ENCODE measurements at regions not wholly inside any gene's neighbourhood (a gene's known extent, or its start where the extent isn't known, plus 50 kb on each side); places are given as distances from the start of the nearest gene placed in this dataset.
"Not testable (repeated sequence)": the region's sequence is repeated elsewhere in the genome, so short reads cannot be mapped to it uniquely, and the experiment has no call there.

DNA sequence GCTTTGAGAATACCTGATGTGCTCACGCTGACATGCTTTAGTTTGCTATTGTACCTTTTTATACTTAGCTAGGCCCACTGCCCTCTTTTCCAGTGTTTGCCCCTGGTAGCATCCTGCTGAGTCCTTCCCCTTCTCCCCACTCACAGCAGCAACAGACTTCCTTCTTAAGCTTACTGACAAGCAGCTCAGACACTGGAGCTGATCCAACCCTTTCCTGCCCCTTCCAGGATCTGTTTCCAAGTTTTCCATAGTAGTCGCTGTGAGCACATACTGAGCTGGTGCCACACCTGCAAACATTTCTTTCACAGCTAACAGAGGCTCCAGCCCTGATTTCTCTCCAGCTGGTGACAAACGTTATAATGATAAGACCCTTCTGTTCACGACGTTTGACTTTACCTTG is 991.4 kb upstream of the CELF4 start:
- no peak for DNase-seq

DNA sequence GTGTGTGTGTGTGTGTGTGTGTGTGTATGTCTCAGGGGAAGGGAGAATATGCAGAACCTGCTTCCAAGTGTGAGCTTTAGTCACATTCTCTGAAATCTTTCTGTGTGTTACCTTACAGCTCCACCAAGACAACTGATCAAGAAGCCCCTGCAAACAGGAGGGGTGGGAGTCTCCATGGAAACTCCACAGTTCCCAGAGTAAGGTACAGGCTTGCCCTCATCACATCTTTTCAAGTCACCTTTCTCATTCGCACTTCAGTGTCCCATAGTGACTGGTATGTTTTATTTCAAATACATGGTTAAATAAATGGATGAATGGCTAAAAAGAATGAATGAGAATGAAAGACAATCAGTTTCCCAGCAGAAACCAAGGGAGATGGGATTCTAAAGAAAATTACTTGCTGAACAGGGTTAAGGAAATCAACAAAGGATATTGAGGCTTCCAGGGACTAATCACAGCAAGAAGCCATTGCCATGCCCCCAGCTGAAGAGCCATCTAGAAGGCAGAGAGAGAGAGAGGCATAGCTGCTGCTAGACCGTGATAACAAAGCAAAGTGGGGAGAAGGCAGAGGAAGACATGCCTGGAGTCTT is 987.2 kb upstream of the CELF4 start:
- no peak for DNase-seq

DNA sequence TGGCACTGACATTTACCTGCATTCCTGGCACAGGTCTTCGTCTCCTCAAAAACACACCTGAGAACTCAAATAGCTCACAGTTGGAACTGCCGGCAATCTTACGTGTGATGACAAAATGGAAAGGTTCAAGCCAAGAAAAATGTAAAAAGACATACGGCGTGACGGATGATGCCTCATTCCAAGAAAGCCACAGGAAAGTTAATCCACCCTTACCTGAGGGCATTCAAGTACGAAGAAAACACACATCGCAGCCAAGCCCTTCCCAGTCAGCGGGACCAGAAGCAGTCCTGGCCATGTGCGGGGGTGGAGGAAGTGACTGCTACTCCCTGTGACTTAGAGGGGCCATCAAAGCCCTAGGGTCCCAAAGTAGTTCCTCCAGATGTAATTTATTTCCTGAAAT is 986.3 kb upstream of the CELF4 start:
- DNase-seq = no peak

DNA sequence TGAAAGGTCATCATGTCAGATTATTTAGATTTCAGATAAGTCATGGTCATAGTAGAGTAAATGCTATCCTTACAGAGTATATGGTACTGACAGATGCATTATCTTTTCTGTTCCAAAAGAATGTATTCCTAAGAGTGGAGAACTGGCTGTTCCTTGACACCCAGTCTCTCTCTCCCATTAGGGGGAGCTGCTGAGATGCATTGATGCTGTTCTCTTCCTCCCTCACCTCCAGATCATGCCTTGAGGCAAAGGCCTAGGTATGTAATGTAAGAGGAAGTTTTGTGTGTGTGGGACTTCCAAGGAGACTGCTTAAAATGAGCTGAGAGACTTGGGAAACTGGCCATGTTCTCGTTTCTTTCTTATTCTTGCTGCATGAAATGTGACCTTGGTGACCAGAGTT is 979.5 kb upstream of the CELF4 start:
- DNase-seq = no peak

DNA sequence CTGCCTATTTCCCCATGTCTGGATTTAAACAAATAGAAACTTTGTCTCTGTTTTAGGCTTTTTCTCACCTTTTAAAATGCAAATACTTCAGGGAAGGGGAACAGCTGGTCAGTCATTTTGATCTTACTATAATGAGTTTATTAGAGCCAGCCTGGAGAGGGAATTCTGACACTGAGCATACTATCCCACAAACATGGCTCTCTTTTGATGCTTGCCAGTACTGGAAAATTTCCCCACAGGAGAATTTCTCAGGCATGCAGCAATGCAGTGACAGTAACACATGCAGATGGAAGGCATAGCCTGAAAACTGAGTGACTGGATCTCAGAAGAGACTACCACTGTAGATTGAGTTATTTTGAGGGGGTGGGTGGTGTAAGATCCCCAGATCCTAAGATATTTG is 974.3 kb upstream of the CELF4 start:
- DNase-seq = no peak

DNA sequence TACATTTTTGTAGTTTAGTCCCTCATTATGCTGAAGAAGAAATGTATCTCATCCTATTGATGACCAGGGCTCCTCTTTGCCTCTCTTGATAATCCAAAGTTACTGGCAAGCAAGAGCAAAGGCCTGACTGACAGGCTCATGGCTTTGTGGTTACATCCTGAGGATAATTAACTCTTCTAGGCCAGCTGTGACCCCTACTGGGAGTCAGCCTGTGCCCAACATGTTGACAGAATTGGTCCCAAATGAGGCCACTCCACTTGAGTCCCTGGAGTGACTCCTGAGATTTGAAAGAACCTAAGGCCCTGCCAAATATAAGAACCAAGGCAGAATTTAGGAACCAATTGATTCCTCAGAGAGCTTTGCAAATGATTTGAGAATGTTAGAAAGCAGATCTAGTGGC is 973.8 kb upstream of the CELF4 start:
- DNase-seq = no peak

DNA sequence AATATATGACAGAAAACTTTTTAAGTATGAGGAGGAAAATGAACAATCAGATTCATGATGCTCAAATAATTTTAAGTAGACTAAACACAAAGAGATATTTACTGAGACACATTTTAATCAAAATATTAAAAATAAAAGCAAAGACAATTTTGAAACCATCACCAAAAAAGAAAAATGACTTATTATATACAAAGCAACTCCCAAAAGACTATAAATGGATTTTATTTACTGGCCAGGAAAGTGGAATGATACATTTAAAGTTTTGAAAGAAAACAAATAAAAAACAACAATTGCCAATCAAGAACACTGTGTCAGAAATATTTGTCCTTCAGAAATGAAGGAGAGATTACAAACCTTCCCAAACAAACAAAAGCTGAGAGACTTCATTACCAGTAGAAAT is 968.5 kb upstream of the CELF4 start:
- no peak for DNase-seq

DNA sequence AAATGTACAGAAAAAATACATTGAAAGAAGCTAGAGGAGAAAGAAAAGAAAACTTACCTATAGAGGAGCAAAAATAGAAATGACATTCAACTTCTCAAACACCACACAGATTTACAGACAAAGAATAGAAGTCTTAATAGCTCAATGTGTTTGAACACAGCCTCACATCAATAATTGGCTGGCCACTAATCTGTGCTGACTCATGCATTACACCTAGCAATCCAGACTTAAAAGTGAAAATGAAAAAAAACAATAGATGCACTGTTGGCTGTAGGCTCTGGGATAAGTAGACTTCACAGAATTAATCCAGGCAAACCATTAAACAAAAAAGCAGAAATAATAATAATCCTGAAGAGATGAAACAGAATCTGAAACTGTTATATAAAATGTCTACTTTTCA is 961.3 kb upstream of the CELF4 start:
- DNase-seq = no peak

DNA sequence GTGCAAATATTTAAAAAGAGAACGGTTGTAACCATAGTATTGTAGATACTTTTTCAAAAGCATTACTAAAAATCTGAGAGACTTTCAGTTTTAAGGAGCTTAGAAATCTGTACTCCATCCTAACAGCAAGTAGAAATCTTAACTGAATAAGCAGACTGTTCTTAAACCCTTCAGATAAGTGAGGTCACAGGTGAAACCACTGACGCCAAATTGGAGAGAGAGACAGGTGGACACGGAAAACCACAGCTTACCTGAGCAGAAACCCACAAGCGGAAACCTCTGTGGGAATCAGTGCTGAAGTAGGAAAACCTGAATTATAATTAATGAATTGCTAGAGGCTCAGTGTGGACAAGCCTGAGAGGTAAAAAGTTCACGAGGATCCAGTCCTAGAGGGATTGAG is 959.4 kb upstream of the CELF4 start:
- no peak for DNase-seq

DNA sequence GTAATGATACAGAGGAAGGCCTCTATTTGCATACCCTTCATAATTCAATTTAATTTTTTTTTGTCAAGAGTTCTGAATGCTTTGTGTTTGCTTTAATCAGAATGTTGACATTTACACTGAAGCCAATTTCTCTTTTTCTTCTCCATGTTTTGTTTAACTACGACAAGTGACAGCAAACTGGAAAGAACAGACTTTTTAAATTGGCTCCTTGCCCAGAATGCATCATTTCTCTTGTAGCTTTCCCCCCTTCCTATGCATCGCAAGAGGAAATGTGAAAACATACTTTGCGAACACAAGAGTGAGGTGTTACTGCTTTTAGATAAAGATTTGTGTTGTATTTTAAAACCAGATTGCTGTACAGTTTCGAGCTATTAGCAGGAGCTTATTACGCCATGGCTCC is 955.2 kb upstream of the CELF4 start:
- no peak for DNase-seq

DNA sequence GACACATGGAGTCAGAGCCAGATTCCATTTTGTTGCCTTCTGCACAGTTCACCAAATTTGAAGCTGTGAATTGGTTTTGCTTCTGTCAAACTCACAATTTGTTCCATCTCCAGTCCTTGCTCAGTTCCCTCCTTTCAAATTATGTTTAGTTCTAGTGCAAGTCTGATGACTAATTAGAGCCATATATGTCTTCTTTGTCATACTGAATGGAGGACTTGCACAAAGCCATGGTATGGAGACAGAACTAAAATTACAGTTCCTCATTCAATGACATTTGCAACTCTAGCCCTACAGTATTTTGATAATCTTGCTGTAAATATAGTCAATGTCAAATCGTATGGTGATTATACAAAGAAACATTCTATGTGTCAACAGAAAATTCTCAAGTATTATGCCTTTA is 936.9 kb upstream of the CELF4 start:
- no peak for DNase-seq

DNA sequence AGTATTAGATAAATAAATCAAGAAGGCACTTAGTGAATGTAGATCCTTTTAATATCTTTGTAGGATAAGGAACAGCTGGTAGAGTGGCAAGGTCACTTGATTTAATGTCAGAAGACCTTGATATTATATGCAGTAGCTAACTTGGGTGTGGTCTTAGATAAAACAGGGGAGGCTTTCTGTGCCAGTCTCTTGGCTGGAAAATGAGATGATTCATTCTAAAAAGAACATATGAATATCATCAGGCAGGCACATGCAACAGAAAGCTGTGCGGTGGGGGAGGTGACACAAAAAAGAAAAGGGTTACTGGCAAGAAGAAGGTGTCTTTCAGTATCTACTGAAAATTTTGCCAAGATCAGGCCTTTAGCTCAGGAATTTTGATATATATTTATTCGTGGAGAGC is 931.7 kb upstream of the CELF4 start:
- no peak for DNase-seq

DNA sequence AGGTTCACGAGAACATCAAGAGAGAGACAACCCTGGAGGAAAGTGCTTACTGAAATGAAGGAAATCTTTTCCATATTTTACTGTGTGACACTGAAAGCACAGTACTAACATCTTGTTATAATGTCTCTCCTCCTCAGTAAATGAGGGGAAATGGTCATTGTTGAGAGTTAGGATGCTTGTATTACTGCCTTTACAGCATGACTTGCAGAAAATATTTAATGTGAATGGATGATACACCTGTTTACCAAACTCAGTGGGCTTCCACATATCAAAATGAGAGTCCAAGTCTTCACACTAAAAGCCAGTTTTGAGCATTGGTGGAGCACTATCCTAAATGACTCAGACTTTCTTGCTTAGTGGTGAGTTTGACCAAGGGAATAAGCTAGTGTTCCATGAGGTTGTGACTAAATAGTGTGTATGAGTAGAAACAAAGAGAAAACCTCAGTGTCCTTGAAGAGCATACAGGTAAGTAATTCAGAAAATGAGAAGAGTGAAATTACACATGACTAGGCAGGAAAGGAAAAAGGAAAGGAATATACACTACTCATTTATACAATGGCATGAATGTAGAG is 930.7 kb upstream of the CELF4 start:
- DNase-seq = no peak

DNA sequence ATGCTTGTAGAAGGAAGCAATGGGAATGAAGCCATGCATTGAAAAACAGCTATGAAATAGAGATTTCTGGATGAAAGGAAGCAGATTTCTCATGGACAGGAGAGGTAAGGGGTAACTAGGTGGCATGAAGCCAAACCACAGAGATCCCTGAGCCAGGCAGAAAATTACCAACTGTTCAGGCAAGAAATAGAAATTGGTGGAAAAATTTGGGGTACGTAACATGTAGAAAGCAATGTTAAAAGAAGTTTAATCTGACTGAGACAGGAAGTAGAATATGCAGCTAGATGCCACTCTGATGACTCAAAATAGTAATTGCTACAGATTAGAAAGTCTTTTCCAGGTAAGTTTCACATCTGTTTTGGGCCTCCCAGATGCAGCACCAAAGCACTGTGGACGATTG is 928.5 kb upstream of the CELF4 start:
- DNase-seq = no peak

DNA sequence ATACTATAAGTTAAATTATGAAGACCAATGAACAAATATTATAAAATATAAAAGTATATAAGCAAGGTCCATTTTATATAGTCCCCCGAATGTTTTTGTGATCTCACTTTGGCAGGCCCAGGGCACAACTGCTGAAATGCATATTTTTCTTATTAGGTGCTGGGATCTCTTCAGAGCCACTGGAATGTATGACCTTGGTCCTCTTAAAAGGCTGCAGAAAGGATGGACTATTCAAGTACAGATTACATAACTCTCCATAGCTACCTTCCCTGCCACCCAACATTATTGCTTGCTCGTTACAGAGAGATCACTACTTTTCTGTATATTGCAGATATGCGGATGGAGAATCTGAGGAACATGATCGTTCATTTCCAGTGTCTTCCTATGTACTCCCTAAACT is 925.6 kb upstream of the CELF4 start:
- DNase-seq = no peak

DNA sequence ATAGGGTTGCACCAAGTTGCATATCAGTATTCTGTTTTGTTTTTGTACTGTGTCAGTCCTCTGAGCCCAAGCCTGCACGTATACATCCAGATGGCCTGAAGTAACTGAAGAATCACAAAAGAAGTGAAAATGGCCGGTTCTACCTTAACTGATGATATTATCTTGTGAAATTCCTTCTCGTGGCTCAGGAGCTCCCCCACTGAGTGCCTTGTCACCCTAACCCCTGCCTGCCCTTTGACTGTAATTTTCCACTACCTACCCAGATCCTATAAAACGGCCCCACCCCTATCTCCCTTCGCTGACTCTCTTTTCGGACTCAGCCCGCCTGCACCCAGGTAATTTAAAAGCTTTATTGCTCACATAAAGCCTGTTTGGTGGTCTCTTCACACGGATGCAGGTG is 924.1 kb upstream of the CELF4 start:
- not testable (repeated sequence) for DNase-seq

DNA sequence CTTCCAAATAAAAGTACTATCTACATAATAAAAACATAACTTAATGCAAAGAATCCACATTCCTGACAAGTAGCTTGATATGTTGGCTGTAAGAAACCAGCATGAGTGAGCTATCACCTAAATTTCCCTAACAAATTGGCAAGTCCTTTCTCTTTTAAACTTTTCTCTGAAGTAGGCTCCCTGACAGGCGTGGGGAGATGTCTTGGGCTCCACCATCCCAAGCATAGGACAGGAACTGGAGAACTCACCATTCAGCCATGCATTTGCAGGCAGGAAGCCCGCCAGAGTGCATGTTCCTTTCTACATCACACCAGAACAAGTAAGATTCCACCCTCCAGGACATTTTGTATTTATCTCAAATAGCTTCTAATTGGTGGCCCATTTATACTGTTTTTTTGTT is 921.9 kb upstream of the CELF4 start:
- no peak for DNase-seq

DNA sequence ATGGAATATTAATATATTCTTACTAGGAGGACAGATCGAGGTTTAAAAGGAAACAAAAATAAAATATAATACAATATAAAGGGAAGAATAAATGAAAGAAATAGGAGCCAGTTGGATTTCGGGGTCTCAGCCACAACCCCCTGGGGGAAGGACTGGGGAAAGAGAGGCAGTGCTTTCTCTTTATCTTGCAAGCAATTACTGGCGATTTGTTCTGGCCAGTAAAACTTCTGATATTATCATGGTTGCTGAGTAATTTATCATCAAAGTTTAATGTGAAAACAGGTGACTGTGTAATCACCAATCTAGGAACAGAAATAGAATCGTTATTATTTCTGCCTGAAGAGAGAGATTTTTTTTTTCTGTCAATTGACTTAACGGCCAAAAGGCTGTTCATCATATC is 917.7 kb upstream of the CELF4 start:
- no peak for DNase-seq

DNA sequence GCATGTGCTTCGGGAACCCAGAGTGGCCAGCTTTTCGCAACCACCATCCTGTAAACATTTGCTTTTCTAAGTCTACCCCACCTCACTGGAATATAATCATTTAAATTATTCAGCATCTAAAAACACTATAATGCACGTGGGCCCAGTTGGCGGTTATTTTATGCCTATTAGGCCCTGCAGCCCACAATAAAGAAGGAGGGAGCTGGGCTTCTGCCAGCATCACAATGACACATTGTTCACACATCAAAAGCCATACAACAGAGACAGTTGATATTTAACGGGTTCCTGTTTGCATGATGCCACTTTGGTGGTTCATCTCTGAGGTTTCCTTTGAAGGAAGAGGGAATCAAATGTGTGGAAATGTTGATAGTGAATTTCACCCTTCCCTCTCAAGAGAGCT is 916.0 kb upstream of the CELF4 start:
- no peak for DNase-seq

DNA sequence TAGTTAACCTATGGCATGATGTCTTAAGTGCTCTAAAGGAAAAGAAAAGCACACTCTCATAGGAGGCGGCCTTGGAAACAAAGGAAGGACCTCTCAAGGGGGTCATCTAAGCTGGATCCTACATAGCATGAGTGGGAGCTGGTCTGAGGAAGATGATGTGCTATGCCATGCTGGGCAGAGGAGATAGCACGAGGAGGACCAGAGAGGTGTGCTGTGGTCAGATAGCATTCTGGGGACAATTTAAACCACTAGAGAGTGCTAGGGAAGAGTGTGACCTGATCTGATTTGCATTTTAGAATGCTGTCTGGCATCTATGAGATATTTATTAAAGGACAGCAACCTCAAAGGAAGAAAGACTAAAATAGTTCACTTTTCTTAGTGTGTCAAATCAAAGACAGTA is 910.1 kb upstream of the CELF4 start:
- no peak for DNase-seq

DNA sequence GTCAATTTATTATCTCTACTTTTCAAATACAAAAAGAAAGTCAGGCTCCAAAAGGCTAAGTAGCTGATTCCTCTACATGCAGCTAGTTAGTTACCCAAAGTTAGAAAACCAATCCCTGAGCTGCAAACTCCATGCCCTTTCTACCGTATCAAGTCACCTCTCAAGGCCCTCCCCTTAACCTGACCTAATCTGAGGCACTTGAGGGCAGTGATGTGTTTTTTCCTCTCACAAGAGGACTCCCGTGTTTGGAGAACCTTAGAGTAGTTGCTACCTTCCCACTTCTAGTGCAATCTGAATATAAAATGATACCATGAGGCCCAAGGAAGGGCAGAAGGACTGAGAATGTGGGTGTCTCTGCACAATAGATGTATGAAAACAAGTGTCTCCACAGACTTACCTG is 907.9 kb upstream of the CELF4 start:
- no peak for DNase-seq

DNA sequence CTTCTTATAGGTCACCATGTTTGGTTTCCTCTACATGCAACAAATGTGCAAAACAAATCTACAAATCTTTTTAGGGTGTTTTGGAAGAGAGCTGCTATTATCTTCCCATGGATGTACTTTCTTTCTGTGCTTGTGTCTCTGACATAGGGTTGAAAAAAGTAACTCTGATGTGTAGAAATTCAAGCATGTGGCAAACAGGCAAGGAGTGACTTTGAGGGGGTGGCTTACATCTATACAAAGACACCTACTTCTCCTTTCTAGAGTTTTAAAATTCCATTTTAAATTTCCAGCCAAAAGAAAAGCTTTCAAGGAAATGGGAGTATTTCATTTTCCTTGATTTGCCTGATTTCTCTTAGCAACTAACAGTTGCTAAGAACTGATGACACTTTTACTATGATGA is 904.8 kb upstream of the CELF4 start:
- no peak for DNase-seq

DNA sequence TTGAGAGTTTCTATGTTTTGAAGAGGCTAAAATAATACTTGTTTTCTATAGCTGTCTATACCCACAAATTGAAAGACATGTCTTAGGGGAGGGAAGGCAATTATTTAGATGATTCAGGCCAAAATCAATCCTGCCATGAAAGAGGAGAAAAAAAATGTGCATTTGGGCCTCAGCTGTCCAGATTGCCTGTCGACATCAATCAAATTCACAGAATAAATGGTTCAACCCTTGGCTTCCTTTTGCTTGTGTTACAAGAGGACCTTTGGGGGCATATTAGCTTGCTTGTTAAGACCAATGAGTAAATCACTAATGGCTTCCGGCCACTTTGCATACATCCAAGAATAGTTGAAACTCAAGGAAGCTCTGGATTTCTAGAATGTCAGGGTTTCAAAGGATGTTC is 900.8 kb upstream of the CELF4 start:
- no peak for DNase-seq

DNA sequence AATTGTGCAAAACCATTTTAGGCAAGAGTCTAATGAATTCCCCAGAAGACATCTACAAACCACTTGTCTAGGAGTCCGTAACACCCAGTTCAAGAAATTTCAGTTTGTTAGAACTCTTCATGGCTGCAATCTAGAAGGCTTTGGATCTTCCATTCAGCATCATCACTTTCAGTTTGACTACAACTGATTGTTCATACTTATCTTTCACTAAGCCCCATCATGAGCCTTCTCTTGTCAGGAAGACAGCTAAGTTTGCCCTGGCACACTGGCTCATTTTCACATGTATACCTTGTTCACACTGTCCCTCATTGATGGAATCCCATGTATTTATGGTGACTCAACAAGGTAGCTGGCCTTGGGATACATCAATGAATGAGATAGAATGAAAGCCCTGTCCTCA is 898.4 kb upstream of the CELF4 start:
- DNase-seq = no peak

DNA sequence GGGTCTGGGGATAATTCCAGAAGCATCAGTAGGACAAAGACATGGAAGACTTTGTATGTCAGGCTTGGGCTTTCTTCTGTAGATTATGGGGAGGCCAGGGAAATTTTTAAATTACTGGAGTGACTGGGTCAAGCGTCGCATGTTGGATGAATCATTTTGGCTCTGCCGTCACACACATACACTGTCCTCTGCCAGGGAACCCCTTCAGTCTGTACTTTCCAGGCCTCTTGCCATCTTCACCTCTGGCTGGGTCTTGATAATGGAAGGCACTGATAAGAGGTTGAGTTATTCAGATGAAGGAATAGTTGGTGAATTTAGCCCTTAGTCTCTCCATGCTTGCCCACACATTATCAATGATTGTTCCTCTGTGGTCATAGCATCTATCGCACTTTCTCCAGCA is 895.1 kb upstream of the CELF4 start:
- no peak for DNase-seq
